ENCODE measurements at regions not wholly inside any gene's neighbourhood (a gene's known extent, or its start where the extent isn't known, plus 50 kb on each side); places are given as distances from the start of the nearest gene placed in this dataset.

DNA sequence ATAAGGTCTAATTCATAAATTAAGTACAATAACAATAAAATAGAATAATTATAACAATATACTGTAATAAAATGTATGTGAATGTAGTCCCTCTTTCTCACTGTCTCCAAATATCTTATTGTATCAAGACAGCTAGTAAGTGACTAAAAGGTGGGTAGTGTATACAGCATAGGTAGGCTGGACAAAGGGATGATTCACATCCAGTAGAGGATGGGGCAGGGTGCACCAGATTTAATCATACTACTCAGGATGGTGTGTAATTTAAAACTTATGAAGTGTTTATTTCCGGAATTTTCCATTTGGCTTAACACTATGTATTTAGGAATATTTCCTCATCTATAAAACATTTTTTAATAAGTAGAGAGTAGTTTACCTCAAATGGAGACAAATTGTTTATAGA lies 876.1 kb upstream of the CADM2 start:
- DNase-seq: no peak

DNA sequence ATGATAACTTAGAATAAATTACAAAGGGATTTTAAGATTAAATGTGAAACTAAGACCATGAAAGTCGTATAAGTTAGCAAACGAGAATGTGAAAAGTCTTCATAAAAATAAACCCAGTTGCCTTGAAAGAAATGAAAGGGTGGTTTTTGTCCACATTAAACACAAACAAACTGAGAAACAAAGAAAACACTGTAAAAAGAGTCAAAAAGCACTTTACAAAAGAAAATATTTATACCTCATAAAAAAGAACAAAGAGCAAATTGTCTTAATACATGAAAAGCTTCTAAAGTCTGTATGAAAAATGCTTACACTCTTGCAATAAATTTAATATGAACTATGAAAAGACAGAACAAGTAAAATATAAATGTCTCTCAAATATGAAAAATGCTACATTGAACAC lies 865.9 kb upstream of the CADM2 start:
- DNase-seq: no peak

DNA sequence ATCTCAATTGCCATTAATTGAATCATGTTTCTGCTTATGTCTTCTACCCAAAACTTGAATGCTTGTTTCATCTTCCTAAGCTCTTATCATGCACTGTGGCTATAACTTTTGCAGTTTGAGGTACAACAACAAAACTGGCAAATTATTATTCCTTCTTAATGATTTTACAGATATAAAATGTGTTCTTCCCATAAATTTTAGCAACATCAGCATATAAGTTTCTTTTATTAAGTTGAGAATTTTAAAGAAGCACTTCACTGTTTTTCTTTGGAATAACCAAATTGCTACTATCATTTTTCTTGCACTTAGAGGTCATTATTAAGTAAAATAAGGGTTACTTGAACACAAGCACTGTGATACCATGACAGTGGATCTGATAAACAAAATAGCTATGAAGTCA lies 862.6 kb upstream of the CADM2 start:
- no peak for DNase-seq

DNA sequence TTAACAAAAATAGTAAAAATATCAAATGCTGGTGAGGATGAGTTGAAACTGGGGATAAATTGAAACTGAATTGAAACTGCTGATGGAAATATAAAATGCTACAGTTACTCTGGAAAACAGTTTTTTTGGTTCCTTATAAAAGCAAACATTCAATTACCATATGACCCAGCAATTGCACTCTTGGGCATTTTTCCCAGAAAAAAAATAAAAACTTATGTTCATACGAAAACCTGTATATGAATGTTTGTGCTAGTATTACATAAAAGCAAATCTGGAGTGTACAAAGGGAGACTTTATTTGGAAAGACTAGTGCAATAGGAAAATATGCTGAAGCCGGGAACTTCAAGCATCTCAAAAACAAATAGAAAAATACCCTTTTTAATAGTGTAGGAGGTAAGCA lies 857.9 kb upstream of the CADM2 start:
- DNase-seq: no peak

DNA sequence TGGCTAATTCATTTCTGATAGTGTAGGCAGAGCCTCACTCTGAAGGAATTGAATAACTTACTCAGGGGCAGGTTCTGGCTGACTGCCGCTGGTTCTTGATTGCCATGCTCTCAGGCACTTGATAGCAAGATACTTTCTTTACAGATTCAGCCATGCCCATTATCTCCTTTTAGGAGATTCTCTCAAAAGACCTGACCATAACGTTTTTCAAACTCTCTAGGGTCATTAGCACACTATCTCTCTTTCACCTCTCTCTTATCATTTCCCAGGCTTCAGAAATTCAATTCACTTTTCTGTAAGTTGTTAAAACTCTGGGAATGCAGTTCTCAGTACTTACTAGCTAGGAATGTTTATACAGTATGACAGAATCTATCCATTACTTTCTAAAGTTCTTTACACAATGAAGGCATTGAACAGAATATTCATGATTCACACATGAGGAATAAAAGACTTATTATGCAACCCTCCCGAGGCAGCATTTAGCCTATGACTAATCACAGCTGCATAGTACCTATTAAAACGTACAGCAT lies 850.3 kb upstream of the CADM2 start:
- DNase-seq: no peak

DNA sequence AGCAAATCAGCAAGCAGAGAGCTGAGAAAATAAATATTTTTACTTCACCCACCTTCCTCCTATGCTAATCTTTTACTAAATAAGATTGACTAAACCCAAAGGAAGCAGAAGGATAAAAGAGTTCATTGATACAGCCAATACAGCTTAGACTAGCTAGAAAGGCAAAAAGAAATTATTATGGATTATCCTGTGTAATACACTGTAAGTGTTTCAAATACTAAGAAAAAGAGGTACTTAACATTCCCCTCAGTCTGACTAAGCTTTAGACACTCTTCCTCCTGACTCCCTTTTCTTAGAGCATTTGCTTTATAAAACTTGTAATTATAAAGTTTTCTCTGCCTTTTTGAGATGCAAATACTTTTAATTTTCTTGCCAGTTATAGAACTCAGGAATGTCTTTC lies 848.9 kb upstream of the CADM2 start:
- no peak for DNase-seq

DNA sequence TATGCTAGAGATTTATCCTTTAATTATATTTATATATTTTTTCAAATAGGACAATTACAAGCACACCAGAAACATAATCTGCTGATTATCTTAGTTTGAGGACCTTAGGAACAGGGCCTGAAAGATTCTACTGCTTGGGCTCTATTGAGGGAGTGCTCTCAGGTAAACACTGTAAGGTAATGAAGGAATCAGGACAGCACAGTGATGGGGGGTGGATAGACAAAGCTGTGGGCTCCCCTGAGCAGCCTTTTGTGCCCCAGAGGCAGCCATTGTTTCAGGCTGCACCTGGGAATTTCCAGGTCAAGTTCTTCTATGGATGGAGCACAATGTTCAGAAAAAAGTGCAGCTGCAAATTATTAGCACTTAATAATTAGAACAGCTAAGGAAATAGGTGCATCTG lies 848.0 kb upstream of the CADM2 start:
- DNase-seq: no peak

DNA sequence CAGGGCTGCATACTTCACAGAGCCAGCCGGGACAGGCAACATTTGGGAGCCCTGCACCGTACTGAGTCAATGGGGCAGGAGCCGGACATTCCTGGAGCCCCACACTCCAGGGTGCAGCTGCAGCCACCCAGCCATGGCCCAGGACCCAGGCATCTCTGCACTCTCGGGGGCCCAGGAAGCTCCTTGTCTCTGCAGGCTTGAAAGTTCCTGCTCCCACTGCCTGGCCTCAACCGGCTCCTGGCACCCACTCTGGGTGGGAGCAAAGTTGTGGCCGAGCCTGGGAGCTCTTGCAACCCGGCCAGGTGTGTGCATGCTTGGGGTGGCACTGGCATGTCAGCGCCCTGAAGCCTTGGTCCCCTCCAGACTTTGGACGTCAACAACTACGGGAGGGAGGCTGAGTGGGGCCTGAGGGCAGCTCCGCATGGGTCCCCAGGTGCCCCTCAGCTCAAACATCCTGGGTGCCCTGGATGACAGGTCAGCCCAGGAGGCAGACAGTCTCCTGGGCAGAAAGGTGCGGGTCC lies 833.5 kb upstream of the CADM2 start:
- DNase-seq: no peak

DNA sequence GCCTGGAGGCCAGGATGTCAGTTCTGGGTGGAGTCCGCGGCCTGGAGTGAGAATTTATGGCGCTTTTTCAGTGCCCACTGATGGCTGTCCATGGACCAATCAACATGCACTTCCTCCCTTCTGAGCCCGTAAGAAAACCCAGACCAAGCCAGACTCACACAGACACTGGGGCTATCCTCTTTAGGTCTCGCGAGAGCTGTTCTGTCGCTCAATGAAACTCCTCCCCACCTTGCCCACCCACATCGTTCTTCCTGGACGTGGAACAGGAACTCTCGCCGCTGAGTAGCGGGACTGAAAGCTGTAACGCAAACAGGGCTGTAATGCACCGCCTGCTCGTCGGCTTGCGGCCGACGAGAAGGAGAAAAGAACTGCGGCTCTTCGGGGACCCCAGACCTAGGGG lies 833.0 kb upstream of the CADM2 start:
- no peak for DNase-seq

DNA sequence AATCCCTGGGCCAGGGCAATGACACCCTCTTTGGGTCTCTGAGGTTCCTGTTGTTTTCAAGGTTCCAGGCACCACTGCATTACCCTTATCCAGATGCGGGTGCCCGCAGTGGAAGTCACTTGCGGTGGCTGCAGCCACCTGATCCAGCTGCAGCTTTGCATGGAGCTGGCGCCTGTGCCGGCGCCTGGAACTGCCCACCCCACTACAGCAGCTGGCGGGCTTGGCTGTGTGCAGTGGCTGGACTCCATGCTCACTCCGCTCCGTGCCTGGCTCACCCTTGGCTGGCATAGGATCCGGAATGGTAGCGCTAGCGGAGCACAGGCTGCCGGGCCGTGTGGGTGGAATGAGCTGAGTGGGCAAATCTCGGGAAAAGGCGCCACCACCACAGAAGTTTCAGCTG lies 832.6 kb upstream of the CADM2 start:
- DNase-seq: no peak

DNA sequence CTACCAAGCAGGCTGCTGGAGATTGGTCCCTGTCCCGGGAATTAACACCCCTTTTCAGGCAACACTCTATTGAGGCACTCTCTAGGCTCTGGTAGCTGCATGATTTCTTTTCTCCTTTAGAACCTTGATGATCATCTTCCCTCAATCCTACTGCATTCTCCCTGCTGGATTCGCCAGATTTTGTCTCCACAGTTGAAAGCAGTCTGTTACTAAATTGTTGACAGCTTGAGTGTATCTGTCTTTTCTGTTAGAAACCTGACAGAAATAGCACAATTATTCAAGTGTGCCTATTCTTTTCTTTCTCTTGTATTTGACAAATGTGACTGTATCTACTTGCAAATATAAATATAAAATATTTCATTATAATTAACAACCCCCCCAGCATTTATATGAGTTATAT lies 830.8 kb upstream of the CADM2 start:
- DNase-seq: no peak

DNA sequence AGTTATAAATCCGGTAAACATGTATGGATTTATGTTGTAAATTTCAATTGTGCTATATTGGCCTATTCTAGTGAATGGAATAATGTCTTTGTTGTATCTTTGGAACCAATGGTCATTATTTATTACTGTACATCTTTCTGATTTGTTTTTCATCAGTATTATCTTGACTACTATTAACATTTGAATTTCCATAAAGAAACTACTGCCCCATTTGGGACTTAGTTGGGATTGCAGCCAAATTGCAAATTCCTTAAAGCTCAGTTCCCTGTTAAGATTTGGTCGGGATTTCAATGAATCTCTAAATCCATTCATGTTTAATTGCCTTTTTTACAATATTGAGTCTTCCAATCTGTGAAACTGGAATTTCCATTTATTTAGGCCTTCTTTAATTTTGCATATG lies 822.4 kb upstream of the CADM2 start:
- no peak for DNase-seq

DNA sequence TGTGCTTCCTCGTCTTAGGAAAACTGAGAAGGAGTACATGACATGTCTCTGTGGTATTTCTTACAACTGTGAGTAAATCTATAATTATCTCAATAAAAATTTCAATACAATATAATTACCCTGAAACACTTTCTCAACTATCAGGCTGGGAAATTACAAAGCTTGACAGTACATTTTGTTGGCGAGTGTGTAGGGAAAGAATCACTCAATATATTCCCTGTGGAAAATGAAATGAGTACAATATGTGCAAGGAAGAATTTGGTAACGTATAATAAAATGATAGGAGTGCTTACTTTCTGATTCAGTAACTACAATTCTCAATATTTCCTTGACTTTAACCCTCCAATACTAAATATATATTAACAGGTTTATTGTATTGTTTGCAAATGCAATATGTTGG lies 818.2 kb upstream of the CADM2 start:
- DNase-seq: no peak

DNA sequence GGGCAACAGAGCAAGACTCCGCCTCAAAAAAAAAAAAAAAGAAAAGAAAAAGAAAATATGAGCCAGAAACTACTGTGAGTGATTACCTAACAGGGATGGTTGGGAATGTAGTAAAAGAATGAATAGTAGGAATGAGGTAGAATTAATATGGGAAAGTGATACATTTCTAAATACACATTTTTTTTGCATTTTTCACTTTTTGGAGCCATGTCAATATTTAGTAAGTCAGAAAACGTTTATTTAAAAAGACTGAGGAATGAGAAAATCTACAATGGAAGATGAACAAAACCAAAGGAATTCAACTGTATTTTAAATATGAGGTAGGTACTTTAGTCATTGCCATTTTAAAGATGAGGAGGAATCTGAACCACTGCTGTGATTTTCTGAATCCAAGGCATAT lies 817.2 kb upstream of the CADM2 start:
- no peak for DNase-seq

DNA sequence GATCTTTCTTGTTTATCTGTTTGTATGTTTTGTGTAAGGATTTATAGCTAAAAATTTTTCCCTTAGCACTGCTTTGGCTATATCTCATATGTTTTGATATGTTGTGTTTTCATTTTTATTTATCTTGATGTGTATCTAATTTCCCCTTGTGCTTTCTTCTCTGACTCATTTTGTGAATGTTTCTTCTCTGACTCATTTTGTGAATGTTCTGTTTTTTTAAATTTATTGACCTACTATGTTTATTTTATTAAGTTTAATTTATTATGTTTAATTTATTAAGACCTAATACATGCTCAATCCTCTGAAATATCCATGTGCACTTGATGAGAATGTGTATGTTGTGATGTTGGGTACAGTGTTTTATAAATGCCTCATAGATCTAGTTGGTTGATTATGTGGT lies 793.5 kb upstream of the CADM2 start:
- DNase-seq: no peak

DNA sequence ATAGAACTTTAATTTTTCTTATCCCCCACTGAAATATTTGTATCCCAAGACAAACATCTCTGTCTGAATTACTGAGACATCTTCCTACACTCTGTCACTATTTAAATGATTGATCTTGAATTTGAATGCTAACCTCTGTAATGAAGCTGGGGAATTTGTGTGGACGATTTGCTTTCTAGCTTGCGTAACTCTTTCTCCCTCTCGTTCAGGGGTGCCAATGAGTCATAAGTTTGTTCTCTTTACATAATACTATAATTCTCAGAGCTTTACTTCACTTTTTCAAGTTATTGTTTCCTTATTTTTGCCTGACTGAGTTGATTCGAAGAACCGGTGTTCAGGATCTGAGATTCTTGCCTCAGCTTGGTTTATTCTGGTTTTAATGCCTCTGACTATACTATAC lies 783.3 kb upstream of the CADM2 start:
- DNase-seq: no peak

DNA sequence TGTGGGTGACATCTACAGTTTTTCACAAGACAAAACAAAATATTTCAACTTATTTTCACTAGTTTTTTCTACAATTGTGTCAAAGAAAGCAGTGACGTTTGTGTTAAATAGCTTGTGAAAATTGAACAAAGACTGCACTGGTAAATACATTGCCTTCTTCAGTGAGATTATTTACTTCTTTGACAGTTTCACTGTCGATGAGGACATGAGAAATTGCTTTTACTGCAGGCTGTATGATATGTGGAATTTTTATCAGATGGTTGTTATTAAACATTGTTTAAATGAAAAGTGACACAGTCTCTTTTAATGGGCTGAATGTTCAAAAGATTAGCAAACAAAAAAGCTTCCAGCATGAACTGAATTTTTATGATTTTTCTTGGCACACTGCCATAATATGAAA lies 773.9 kb upstream of the CADM2 start:
- no peak for DNase-seq

DNA sequence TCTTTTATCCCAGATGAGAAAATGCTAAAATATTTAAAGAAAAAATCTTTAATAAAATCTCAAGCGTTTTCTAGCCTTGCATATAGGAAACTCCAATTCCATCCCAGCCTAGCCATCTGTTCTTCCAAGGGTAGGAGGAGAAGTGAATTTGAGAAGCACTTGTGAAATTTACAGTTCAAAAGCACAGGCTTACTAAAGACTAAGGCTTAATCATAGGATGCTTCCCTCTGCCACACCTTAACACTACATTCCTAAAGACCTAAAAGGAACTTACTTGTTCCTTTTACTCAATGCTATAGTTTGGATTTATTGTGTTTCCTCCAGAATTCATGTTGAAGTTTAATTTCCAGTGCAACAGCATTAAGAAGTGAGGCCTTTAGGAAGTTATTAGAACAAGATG lies 764.8 kb upstream of the CADM2 start:
- no peak for DNase-seq

DNA sequence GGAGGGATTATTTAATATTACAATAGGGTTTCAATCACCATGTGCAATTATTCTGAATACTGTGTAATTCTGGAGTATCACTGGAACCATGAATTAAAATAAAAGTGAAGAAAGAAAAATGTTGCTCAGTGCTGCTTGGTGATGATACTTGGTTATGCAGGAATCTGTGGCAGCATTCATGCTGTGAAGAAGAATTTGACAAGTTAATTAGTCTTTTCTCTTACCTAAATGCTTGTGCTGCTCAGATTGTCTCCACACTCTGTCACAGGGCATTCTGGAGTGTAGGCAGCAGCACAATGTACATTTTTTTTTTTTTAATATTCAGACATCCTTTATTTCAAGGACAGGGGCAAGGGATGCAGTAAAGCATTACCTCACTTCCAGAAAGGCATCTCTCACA lies 749.3 kb upstream of the CADM2 start:
- no peak for DNase-seq

DNA sequence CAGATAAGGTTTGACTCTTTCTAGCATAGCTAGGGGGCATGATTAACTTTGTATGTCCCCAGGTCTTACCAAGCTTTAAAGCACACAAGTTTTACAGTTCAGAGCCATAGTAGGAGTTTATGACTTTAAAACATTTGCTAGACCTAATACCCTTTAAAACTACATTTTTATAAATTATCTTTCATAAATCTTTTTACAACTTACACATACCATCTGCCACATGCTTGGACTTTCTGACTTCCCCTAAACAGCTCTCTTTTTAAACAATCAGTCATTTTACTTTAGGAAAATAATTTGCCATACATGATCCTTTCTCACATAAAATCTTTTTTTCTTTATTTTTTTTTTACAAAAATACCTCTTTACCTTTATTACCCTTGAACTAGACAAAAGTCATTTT lies 735.3 kb upstream of the CADM2 start:
- DNase-seq: no peak

DNA sequence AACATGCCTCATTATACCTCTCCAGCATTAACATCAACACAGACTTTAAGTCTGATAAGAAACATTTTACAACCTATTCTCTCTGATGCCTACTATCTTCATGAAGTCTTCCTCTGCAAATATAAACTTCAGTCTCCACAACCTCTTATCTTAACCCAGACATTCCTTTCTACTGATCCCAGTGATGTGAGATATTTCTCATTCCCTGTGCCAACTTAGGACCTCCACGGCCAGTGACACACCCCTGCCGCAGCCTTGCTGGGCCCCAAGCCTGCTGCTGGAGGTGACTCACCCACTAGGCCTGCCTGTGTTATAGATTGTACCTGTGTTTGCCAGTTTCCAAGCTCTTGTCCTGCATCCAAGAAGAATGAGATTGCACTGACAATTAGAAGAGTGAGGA lies 734.5 kb upstream of the CADM2 start:
- DNase-seq: no peak

DNA sequence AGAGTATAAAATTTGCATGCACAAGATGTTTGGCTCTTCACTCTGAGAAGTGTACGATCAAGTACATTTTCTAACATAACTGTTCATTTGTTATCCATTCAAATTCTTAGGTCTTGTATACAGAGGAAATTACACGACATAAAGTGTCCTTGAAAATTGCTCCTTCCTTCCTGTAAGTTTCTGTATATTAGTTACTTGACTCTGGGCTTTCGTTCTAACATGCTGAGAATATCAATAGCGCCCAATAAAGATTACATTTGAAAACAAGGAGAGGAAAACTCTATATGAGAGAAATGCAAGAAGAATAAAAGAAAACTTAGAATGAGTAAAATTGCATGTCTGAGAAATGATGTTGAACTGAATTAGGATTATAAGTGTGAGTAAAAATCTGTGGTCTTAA lies 722.5 kb upstream of the CADM2 start:
- DNase-seq: no peak

DNA sequence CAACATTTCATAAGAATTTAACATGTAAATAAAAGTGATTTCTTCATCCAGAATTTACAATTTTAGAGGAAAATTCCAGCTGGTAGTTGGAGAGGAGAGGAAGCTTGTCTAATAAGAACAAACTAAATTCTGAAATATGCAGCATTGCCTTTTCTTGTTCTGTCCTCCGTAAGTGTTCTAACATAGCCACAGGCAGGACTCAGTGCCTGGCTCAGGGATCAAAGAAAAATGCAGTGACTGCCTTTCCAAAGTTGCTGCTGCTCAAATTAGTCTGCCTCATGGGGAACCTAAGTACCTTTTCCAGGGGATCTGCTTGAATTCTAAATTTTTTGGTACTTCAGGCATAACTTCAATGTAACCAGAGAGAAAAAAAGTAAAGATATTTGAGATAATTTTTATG lies 713.0 kb upstream of the CADM2 start:
- DNase-seq: no peak

DNA sequence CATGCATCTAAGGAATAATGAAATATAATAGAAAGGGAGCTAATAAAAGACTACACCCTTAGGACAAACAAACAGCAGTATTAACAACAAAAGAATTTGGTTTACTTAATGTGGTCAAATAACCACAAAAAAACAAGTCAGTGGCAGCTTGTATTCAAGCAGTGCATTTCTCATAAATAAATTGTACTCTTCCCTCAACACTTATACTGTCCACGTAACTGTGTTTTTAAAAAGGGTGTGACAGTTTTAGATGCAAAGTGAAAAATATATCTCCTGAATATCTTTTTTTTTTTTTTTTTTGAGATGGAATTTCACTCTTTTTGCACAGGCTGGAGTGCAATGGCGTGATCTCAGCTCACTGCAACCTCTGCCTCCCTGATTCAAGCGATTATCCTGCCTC lies 698.2 kb upstream of the CADM2 start:
- DNase-seq: no peak

DNA sequence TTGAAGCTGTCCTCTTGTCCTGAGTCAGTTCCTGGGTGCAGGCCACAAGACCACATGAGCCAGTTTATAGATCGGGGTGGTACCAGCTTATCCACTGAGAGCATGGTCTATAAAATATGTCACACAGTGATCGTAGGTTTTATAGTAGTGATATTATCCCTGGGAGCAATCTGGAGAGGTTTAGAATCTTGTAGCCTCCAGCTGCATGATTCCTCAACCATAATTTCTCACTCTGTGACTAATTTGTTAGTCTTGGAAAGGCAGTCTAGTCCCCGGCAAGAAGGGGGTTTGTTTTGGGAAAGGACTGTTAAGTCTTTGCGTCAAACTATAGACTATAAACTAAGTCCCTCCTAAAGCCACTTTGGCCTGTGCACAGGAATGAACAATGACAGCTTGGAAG lies 693.0 kb upstream of the CADM2 start:
- DNase-seq: no peak

DNA sequence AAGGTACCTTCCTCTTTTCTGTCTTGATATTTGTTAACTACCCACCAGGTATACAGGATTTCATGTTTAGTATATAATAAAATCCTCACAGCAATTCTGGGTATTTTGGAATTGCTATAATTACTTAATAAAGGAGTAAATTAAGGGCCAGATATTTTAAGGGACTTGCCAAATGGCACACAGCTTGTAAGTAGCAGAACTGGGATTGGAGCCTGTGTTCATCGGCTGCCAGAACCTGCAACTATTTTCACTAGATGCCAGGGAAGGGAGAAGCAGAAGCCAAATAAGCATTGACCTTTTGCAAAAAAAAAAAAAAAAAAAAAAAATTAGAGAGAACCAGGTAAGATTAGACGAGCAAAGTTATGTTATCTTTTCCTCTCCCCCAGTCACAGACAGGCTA lies 683.3 kb upstream of the CADM2 start:
- DNase-seq: no peak
